ENCODE measurements at regions not wholly inside any gene's neighbourhood (a gene's known extent, or its start where the extent isn't known, plus 50 kb on each side); places are given as distances from the start of the nearest gene placed in this dataset.

GRCh38 chr7:20870977-20871376 is 84.3 kb upstream of the SP8 start:
- Histone ChIP-seq H3K4me3 (replicated peaks in 1 of 3; ENCODE audit: low read depth in 2 of 3, low read length in 3 of 3) (no peak overlapping the region), H4K20me1 (ENCODE audit: insufficient read depth, low read length) (no peaks in the 10 kb centered on the region), H3K36me3 (replicated peaks in 1 of 2; ENCODE audit: control insufficient read depth in 1 of 2, insufficient read depth in 2 of 2, low read length in 2 of 2) (no peaks in the 10 kb centered on the region), H3K9ac (ENCODE audit: insufficient read depth, low read length, poor library complexity, severe bottlenecking) (no peak overlapping the region), H2AFZ (ENCODE audit: insufficient read depth, low read depth, low read length, poor library complexity, severe bottlenecking) (no peak overlapping the region), H3K4me1 (ENCODE audit: control insufficient read depth in 1 of 2, insufficient read depth in 2 of 2, low read length in 2 of 2) (no peaks in the 10 kb centered on the region), H3K27ac (ENCODE audit: low read depth in 1 of 2, low read length in 2 of 2) (no peak overlapping the region), H3K4me2 (replicated peaks; ENCODE audit: extremely low read depth, low read length, poor library complexity, severe bottlenecking) (no peak overlapping the region), H3K9me3 (replicated peaks in 1 of 2; ENCODE audit: control insufficient read depth in 1 of 2, insufficient read depth in 1 of 2, low read length in 2 of 2) (no peaks in the 10 kb centered on the region), H3K79me2 (ENCODE audit: insufficient read depth, low read length) (no peaks in the 10 kb centered on the region), H3K27me3 (ENCODE audit: control insufficient read depth in 2 of 2, insufficient read depth in 2 of 2, low read length in 2 of 2) (no peaks in the 10 kb centered on the region)
- Mint-ChIP-seq H3K36me3 (no peaks in the 10 kb centered on the region), H3K27ac (no peak overlapping the region), H3K4me1 (no peaks in the 10 kb centered on the region), H3K27me3 (ENCODE audit: low read depth in 3 of 3) (peaks cover 0 to 3% (median 1%) of the 10 kb centered on the region in 3 donors), H3K4me3 (no peak overlapping the region), H3K9me3 (peaks cover 0 to 8% (median 3%) of the 10 kb centered on the region in 7 donors)
- intact Hi-C loops (cut with micrococcal nuclease): no loop called here
- TF ChIP-seq, protein P1, sequence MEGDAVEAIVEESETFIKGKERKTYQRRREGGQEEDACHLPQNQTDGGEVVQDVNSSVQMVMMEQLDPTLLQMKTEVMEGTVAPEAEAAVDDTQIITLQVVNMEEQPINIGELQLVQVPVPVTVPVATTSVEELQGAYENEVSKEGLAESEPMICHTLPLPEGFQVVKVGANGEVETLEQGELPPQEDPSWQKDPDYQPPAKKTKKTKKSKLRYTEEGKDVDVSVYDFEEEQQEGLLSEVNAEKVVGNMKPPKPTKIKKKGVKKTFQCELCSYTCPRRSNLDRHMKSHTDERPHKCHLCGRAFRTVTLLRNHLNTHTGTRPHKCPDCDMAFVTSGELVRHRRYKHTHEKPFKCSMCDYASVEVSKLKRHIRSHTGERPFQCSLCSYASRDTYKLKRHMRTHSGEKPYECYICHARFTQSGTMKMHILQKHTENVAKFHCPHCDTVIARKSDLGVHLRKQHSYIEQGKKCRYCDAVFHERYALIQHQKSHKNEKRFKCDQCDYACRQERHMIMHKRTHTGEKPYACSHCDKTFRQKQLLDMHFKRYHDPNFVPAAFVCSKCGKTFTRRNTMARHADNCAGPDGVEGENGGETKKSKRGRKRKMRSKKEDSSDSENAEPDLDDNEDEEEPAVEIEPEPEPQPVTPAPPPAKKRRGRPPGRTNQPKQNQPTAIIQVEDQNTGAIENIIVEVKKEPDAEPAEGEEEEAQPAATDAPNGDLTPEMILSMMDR (IDR thresholded peaks at IDR 0.05): no peak
- no CpG with 5 or more reads among the region's 2 CpGs for WGBS (ENCODE audit: insufficient coverage)
- no peak for DNase-seq

DNA sequence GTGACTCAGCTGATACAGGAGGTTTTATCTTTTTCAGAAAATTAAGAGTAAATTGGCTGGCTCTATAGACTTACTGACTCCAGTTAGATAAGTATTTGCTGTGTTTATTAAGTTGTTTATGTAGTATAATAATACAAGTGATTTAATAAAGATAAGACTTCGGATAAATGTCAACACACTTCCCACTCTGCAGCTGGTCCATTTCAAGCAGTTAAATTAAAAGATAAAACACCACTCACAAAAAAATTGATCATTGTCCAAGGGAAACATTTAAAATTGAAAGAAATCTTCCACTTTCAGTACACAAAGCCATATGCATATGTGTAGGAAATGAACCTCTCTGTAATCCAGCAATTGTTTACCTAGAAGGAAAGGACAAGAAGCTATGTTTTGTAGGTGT is 106.1 kb upstream of the SP8 start:
- H3K27ac ChIP-seq (ENCODE audit: low read depth in 1 of 2, low read length in 2 of 2): no peak overlapping the region
- Mint-ChIP-seq H3K27me3 (ENCODE audit: low read depth in 3 of 3) (no peaks in the 10 kb centered on the region), H3K36me3 (no peaks in the 10 kb centered on the region), H3K9me3 (peaks cover 2 to 16% (median 7%) of the 10 kb centered on the region in 7 donors), H3K27ac (no peak overlapping the region), H3K4me3 (no peak overlapping the region), H3K4me1 (no peaks in the 10 kb centered on the region)
- no peaks in the 10 kb centered on the region for H4K20me1 ChIP-seq (ENCODE audit: insufficient read depth, low read length)
- H2AFZ ChIP-seq (ENCODE audit: insufficient read depth, low read depth, low read length, poor library complexity, severe bottlenecking): no peak overlapping the region
- no CpG with 5 or more reads among the region's 1 CpG for WGBS (ENCODE audit: insufficient coverage)
- H3K4me1 ChIP-seq (ENCODE audit: control insufficient read depth in 1 of 2, insufficient read depth in 2 of 2, low read length in 2 of 2): no peaks in the 10 kb centered on the region
- peaks cover 0 to 12% of the 10 kb centered on the region in 2 donors for H3K9me3 ChIP-seq (replicated peaks in 1 of 2; ENCODE audit: control insufficient read depth in 1 of 2, insufficient read depth in 1 of 2, low read length in 2 of 2)
- no peaks in the 10 kb centered on the region for H3K36me3 ChIP-seq (replicated peaks in 1 of 2; ENCODE audit: control insufficient read depth in 1 of 2, insufficient read depth in 2 of 2, low read length in 2 of 2)
- H3K27me3 ChIP-seq (ENCODE audit: control insufficient read depth in 2 of 2, insufficient read depth in 2 of 2, low read length in 2 of 2): no peaks in the 10 kb centered on the region
- H3K79me2 ChIP-seq (ENCODE audit: insufficient read depth, low read length): no peaks in the 10 kb centered on the region
- no peak overlapping the region for H3K4me2 ChIP-seq (replicated peaks; ENCODE audit: extremely low read depth, low read length, poor library complexity, severe bottlenecking)
- no peak for DNase-seq
- no peak overlapping the region for H3K4me3 ChIP-seq (replicated peaks in 1 of 3; ENCODE audit: low read depth in 2 of 3, low read length in 3 of 3)
- intact Hi-C loops (cut with micrococcal nuclease): no loop called here
- H3K9ac ChIP-seq (ENCODE audit: insufficient read depth, low read length, poor library complexity, severe bottlenecking): no peak overlapping the region
- TF ChIP-seq, protein P1 (IDR thresholded peaks at IDR 0.05): no peak

Data from CD14-positive monocyte (primary cell).